Stimulated activated CD8-positive, alpha-beta memory T cell treated with anti-CD3 and anti-CD28 coated beads, Interleukin-15, amount 100 ng/mL, for 4 hours (primary cell): ENCODE measurements at regions not wholly inside any gene's neighbourhood (a gene's known extent, or its start where the extent isn't known, plus 50 kb on each side); places are given as distances from the start of the nearest gene placed in this dataset.

ENCODE experiments used
- DNase-seq, 2 donors: peaks; one replicate each; pipeline ENCODE4 v3.0.0-alpha.2; 2020; ENCODE audit warnings: low read depth in 2 of 2

- DNase-seq: no peak
Observed at GRCh38 chr16:86977076-86977676, 340.0 kb downstream of the C16orf95 start.

- no peak for DNase-seq
Observed at GRCh38 chr16:86978445-86979030, 338.7 kb downstream of the C16orf95 start.

DNA sequence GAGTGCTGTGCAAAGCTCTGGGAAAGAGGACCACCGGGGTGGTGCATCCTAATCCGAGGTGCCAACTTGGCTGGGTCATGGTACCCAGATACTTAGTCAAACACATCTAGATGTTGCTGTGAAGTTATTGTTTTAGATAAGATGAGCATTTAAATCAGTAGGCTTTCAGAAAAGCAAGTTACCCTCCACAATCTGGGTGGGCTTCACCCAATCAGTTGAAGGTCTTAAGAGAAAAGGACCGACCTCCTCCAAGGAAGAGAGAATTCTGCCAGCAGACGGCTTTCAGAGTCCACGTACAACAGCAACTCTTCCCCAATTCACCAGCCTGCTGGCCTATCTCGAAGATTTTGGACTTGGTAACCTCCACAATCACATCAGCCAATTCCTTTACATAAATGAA is 338.1 kb downstream of the C16orf95 start:
- DNase-seq: no peak

- DNase-seq: no peak
Observed at GRCh38 chr16:86979984-86980553, 337.1 kb downstream of the C16orf95 start.

DNA sequence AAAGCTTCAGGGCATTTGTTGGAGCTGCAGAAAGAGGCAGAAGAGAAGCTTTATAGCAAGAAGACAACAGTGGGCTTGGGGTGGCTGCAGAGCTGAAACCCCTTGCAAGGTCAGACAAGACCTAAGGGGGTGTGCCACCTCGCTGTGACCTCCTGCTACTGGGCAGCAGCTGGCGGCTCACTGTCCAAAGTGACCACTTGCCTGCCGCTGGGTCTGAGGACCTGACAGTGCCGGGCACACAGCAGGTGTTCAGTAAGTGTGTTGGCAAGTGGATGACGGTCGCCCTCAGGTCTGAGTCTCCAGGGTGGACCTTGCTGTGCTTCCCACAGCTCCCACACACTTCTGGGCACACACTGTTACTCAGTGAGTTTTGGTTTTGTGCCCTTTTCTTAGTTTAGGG is 336.5 kb downstream of the C16orf95 start:
- DNase-seq: no peak

DNA sequence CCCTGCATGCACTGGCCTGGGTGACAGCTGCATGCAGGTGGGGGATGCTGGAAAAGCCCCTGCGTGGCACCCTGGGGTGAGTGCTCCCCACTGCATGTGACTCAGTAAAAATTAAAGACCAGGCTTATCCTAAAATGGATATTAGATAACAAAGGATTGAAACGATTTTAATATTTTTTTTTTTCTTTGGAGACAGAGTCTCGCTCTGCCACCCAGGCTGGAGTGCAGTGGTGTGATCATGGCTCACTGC is 334.9 kb downstream of the C16orf95 start:
- no peak for DNase-seq

- no peak for DNase-seq
Observed at GRCh38 chr16:86982912-86983311, 334.3 kb downstream of the C16orf95 start.

DNA sequence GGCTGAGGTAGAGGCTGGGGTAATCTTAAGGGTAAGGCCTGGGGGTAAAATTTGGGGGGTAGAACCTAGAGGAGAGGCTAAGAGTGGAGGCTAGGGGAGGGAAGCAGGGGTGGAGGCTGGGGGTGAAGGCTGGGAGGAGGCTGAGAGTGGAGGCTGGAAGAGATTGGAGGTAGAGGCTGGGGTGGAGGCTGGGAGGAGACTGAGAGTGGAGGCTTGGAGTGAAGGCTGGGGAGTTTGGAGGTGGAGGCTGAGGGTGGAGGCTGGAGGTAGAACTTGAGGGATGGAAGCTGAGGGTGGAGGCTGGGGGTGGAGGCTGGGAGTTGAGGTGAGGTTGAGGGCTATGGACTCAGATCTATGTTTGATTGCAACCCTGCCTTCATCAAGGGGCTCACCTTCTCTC is 333.6 kb downstream of the C16orf95 start:
- no peak for DNase-seq

DNA sequence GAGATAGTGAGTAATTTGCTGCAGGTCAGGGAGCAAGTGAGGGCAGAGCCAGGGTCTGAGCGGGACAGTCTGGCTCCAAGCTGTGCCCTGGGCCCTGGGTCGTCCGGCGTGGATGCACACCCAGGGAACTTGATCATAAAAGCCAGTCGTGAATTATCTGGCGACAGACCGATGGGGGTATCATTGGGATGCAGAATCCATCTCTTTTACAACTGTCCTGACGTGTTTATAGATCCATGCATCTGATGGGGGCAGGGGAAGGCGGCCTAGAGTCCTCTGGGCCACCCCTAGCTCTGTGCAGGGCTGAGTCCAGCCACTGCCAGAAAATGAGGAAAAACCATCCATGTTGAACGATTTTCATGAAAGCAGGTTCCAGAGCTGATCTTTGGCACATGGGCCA is 332.8 kb downstream of the C16orf95 start:
- no peak for DNase-seq

GRCh38 chr16:86984991-86985647 is 332.1 kb downstream of the C16orf95 start:
- DNase-seq: no peak

DNA sequence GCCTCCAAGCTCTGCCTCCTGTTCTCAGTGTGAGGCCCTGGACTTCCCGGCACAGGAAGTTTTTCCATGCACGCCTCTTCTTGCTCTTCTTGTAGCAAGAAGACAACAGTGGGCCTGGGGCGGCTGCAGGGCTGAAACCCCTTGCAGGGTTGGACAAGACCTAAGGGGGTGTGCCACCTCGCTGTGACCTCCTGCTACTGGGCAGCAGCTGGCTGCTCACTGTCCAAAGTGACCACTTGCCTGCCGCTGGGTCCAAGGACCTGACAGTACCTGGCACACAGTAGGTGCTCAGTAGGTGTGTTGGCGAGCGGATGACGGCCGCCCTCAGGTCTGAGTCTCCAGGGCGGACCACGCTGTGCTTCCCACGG is 331.6 kb downstream of the C16orf95 start:
- no peak for DNase-seq

DNA sequence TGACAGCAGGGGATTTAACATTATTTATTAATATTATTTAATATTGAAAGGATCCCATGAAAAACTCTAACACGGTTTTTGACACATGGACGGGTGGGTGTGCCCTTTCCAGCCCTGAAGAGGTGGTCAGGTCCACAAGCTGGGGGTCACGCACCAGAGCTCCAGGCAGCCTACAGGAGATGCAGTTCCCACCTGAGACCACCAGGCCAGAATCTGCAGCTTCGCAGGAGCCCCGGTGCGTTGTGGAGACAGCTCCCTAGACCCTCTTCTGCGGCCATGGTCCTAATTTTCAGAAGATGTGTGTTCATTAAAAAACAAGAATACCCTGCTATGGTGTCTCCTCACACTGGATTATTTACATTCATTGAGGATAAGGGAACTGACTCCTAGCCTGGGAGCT is 331.1 kb downstream of the C16orf95 start:
- no peak for DNase-seq

DNA sequence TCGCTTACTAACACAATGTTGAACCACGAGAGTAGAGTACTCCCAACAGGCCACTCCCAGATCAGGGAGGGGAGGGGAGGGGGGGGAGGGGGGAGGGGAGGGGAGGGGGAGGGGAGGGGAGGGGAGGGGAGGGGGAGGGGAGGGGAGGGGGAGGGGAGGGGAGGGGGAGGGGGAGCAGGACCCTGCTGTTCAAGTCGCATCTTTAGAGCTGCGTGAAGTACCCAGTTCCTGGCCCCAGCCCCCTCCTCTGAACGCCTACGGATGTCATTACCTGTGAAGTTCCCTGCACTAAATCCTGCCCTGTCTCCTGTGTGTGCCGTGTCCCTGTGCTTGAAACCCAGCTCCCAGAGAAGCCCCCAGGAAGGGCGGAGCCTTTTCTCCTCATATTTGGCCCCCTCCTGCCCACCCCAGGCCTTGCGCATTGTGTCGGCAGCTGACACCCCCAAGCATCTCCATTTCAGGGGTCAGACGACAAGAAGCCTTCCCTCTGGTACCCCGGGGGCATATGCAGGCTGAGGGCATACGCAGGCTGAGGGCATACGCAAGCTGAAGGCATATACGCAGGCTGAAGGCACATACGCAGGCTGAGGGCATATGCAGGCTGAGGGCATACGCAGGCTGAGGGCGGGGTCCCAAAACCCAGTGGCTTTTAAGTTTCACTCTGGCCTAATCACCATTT is 330.2 kb downstream of the C16orf95 start:
- DNase-seq: no peak

GRCh38 chr16:86987746-86988670 is 329.2 kb downstream of the C16orf95 start:
- DNase-seq: no peak

DNA sequence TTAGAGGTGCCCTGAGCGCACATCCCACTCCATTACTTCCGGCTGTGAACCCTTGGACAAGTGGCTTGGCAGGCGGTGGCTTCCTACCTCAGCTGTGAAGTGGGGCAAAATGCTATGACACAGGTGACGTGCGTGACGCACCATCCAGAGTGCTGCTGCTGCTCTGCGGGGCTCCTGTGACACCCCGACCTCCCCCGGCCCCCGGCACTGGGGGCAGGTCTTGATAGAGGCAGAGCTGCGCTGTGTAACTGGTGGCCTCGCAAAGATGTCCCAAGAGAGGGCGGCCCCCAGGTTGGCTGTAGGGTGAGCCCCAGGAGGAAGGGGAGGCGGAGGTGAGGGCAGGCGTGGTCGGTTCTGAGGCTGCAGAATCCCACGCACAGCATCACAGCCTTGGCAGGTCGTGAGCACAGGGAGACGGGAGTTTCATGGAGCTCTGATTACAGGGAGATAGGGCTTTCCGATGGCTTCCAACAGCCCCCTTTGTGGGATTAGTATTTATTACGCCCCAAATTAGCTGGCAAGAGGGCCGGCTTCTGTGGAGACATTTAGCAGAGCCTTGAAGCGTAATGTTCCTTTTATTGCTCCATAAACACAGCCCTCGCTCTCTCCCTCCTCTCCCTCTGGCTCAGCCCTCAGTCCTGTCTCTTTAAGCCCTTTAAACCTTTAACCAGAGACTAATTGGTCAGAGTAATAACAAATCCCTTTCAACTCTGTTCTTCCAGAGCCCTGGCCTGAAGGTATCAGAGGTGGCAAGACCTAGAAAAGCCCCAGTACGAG is 328.1 kb downstream of the C16orf95 start:
- no peak for DNase-seq

- no peak for DNase-seq
Observed at GRCh38 chr16:86990451-86990850, 326.7 kb downstream of the C16orf95 start.

DNA sequence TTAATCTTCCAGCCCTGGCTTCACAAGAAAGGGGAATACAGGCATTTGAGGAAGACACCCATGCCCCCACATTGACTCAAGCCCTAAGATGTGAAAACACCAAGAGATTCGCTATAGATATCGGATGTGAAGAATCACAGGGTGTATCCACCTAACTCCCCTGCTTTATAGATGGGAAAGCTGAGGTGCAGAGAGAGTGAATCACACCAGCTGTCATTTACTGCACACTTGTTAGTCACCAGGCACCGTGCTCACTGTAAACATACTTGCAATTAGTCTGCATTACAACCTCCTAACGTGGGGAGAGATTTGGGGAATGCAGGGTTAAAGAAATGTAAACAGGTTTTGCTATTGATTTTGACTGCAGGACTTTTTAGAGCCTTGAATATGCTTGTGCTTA is 325.5 kb downstream of the C16orf95 start:
- no peak for DNase-seq

GRCh38 chr16:86992587-86992986 is 324.6 kb downstream of the C16orf95 start:
- DNase-seq: no peak

- DNase-seq: no peak
Observed at GRCh38 chr16:86993426-86994110, 323.6 kb downstream of the C16orf95 start.

DNA sequence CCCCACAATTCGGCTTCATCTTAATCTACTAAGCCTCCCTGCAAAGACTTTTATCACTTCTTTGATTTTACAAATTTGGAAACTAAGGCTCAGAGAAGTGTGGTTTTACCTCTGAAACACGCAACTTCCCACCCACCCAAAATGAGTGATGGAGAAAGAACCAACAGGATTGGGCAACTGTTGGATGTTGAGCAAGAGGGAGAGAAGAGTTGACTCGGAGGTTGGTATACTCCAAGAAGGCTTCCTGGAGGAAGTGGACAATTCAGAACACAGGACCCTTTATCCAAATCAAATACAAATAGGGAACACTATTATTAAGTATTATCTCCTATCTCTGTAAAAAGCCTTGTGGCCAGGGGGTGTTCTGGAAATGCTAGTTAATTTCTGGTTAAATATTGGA is 323.0 kb downstream of the C16orf95 start:
- no peak for DNase-seq
